ENCODE measurements at regions not wholly inside any gene's neighbourhood (a gene's known extent, or its start where the extent isn't known, plus 50 kb on each side); places are given as distances from the start of the nearest gene placed in this dataset.
"Not testable (repeated sequence)": the region's sequence is repeated elsewhere in the genome, so short reads cannot be mapped to it uniquely, and the experiment has no call there.

DNA sequence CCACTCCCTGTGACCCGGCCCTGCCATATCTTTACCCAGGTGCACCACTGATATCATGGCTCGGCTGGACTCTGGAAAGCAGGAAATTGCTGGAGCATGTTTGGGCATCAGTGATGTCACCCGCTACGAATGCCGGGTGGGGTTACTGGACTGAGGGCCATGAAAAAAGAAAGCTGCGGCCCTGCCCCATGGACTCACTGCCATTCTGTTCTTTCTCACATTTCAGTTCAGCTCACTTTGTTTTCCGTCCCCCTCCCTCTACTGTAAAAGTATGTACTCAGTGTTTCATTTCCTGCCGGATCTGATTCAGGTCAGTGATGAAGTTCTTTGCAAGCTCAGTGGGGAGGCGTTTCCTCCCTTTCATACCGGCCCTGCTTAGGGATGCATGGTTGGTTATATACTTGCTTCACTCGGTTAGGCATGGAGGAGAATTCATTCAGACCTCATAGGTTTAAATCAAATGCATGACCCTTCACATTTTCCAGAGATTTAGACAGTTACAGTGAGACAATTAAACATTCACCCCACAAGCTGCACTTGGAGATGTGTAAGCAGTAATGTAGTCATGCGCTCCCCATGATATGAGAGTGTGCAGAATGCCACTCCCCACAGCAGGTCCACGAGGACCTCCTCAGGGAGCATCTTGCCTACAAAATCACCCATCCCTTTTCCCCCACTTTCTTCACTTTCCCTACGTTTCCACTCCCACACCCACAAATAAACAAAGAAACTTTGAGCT is 1938.5 kb downstream of the FOXD4L5 start:
- TF ChIP-seq, protein P1, sequence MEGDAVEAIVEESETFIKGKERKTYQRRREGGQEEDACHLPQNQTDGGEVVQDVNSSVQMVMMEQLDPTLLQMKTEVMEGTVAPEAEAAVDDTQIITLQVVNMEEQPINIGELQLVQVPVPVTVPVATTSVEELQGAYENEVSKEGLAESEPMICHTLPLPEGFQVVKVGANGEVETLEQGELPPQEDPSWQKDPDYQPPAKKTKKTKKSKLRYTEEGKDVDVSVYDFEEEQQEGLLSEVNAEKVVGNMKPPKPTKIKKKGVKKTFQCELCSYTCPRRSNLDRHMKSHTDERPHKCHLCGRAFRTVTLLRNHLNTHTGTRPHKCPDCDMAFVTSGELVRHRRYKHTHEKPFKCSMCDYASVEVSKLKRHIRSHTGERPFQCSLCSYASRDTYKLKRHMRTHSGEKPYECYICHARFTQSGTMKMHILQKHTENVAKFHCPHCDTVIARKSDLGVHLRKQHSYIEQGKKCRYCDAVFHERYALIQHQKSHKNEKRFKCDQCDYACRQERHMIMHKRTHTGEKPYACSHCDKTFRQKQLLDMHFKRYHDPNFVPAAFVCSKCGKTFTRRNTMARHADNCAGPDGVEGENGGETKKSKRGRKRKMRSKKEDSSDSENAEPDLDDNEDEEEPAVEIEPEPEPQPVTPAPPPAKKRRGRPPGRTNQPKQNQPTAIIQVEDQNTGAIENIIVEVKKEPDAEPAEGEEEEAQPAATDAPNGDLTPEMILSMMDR (IDR thresholded peaks at IDR 0.05 in 2 of 3, conservative IDR thresholded peaks at IDR 0.05 in 1 of 3; ENCODE audit: control insufficient read depth in 2 of 3, extremely low read depth in 1 of 3, insufficient read depth in 1 of 3, low read depth in 3 of 3, low read length in 3 of 3), result not testable (repeated sequence)
- not testable (repeated sequence) for TF ChIP-seq YY1 (IDR thresholded peaks at IDR 0.05; ENCODE audit: low read depth, low read length); SMC3 (IDR thresholded peaks at IDR 0.05; ENCODE audit: borderline replicate concordance, low read length); GABPA (IDR thresholded peaks at IDR 0.05; ENCODE audit: low read depth); ASH2L (IDR thresholded peaks at IDR 0.05; ENCODE audit: borderline replicate concordance, low read depth); ZNF207 (IDR thresholded peaks at IDR 0.05; ENCODE audit: borderline replicate concordance); EZH2 (IDR thresholded peaks at IDR 0.05; ENCODE audit: borderline replicate concordance, control insufficient read depth, low read depth, low read length); RAD51 (IDR thresholded peaks at IDR 0.05); HDAC2 (IDR thresholded peaks at IDR 0.05); SMAD1 (IDR thresholded peaks at IDR 0.05; ENCODE audit: low read depth, partially characterized antibody)
